Esophagus muscularis mucosa (tissue), 4 donors: ENCODE measurements at regions not wholly inside any gene's neighbourhood (a gene's known extent, or its start where the extent isn't known, plus 50 kb on each side); places are given as distances from the start of the nearest gene placed in this dataset.

Experiments used
- DNase-seq: peaks from one replicate; pipeline ENCODE4 v3.0.0-alpha.2; 2017; ENCODE audit errors: extremely low spot score
- H3K27ac ChIP-seq, 4 donors: fragments of 200-600 bp; sonication (generic); replicated peaks in 1 of 4; 1 replicate in 3 of 4; 2 replicates in 1 of 4; pipeline ENCODE4 v1.5.1; 2016 to 2019; ENCODE audit warnings: mild to moderate bottlenecking in 1 of 4
- H3K27me3 ChIP-seq, 4 donors: fragments of 200-600 bp; sonication (generic); one replicate each; pipeline versions ENCODE4 v1.5.1 to v1.6.0; 2016 to 2019
- H3K36me3 ChIP-seq, 4 donors: fragments of 200-600 bp; sonication (generic); one replicate each; pipeline ENCODE4 v1.5.1; 2016 to 2019
- H3K4me1 ChIP-seq, 4 donors: fragments of 200-600 bp; sonication (generic); one replicate each; pipeline ENCODE4 v1.5.1; 2016 to 2019
- H3K4me3 ChIP-seq, 4 donors: fragments of 200-600 bp; sonication (generic); 1 replicate in 2 of 4; 2 replicates in 2 of 4; pipeline ENCODE4 v1.5.1; 2016 to 2019; ENCODE audit warnings: mild to moderate bottlenecking in 4 of 4, moderate library complexity in 1 of 4
- H3K9me3 ChIP-seq, 4 donors: fragments of 200-600 bp; sonication (generic); 1 replicate in 3 of 4; 2 replicates in 1 of 4; pipeline ENCODE4 v1.5.1; 2016 to 2019
- EP300 ChIP-seq: sonication (generic); formaldehyde crosslinking; IDR thresholded peaks from one replicate; pipeline ENCODE4 v1.6.1; 2017; ENCODE audit warnings: antibody characterized with exemption
- POLR2A ChIP-seq: fragments of 450-650 bp; IDR thresholded peaks from one replicate; pipeline ENCODE4 v1.6.1; 2017; ENCODE audit warnings: antibody characterized with exemption, moderate library complexity, mild to moderate bottlenecking, low read depth
- POLR2AphosphoS5 ChIP-seq, 2 donors: sonication (generic); formaldehyde crosslinking; IDR thresholded peaks; one replicate each; pipeline ENCODE4 v1.6.1; 2017; ENCODE audit warnings: antibody characterized with exemption in 2 of 2
- WGBS: methylation state at CpG from one replicate; pipeline ENCODE4 v1.1.5; 2018; 5-methylcytosine and 5-hydroxymethylcytosine counted together
- intact Hi-C: fragments of 100-400 bp; cut with DNase I; formaldehyde crosslinking; loops from one replicate; pipeline ENCODE4 v1.15.1; 2023
- TF ChIP-seq, protein P1 (sequence below), 3 experiments: fragments of 200-600 bp in 2 of 3; fragments of 450-650 bp in 1 of 3; sonication (generic) in 2 of 3; IDR thresholded peaks; one replicate each; pipeline ENCODE4 v1.5.1; 2017 to 2019; ENCODE audit warnings: antibody characterized with exemption in 3 of 3, mild to moderate bottlenecking in 2 of 3, moderate library complexity in 1 of 3

DNA sequence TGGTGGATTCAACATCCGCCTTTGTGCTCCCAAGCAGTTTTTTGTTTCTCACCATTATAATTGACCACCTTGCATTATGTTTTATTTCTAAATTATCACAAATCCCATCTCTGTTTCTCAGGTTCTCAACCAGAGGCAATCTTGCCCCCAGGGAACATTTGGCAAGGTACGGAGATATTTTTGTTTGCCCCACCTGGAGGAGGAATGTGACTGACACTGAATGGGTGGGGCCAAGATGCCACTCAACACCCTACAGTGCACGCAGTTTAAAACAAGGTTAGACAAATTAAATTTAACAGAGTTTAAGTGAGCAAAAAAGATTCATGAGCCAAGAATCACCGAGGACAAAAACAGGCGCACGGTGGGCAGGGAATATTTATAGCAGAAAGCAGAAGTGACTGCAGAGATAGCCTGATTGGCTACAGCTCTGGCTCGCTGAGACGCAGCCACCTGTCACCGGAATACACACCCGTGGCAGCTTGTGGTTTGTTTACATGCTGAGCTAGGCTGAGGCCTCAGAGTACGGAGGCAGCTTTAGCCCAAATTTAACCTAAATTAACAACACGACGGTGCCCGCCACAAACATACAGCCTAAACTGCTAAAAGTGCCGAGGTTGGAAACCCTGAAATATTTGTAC is 150.0 kb upstream of the ALKAL2 start:
- Histone ChIP-seq H3K27me3 (peaks cover 0 to 45% (median 0%) of the 10 kb centered on the region in 4 donors), H3K27ac (no peak overlapping the region), H3K36me3 (no peaks in the 10 kb centered on the region), H3K4me3 (no peak overlapping the region), H3K9me3 (no peaks in the 10 kb centered on the region), H3K4me1 (no peaks in the 10 kb centered on the region)
- 33% methylated on average over 15 of the region's 15 CpGs for WGBS
- DNase-seq, result no peak
- TF ChIP-seq POLR2A, result no peak
- intact Hi-C loops, result no loop called here

DNA sequence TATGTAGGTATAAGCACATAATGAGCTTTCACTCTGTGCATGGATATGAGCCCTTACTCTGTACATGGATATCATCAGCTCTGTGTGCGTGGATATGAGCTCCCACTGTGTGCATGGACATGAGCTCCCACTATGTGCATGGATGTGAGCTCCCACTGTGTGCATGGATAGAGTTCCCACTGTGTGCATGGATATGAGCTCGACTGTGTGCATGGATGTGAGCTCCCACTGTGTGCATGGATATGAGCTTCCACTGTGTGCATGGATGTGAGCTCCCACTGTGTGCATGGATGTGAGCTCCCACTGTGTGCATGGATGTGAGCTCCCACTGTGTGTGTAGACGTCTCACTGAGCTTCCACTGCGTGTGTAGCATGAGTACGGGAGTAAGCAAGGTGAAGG is 149.3 kb upstream of the ALKAL2 start:
- H3K4me1 ChIP-seq, result no peaks in the 10 kb centered on the region
- no peak for DNase-seq
- WGBS, result 70% methylated on average over 5 of the region's 5 CpGs

DNA sequence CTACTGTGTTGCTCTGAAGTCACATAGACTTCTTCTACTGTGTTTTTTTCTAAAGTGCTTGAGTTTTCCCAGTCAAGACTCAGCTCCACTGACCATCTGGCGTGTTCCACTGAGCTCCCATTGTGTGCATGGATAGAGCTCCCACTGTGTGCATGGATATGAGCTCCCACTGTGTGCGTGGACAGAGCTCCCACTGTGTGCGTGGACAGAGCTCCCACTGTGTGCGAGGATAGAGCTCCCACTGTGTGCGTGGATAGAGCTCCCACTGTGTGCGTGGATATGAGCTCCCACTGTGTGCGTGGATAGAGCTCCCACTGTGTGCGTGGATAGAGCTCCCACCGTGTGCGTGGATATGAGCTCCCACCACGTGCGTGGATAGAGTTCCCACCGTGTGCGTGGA is 148.3 kb upstream of the ALKAL2 start:
- no peak for DNase-seq
- Histone ChIP-seq H3K36me3 (no peaks in the 10 kb centered on the region), H3K4me3 (no peak overlapping the region), H3K9me3 (no peaks in the 10 kb centered on the region), H3K4me1 (no peaks in the 10 kb centered on the region), H3K27ac (no peak overlapping the region), H3K27me3 (peaks cover 0 to 36% (median 0%) of the 10 kb centered on the region in 4 donors)
- 92% methylated on average over 14 of the region's 14 CpGs for WGBS
- TF ChIP-seq, protein P1, sequence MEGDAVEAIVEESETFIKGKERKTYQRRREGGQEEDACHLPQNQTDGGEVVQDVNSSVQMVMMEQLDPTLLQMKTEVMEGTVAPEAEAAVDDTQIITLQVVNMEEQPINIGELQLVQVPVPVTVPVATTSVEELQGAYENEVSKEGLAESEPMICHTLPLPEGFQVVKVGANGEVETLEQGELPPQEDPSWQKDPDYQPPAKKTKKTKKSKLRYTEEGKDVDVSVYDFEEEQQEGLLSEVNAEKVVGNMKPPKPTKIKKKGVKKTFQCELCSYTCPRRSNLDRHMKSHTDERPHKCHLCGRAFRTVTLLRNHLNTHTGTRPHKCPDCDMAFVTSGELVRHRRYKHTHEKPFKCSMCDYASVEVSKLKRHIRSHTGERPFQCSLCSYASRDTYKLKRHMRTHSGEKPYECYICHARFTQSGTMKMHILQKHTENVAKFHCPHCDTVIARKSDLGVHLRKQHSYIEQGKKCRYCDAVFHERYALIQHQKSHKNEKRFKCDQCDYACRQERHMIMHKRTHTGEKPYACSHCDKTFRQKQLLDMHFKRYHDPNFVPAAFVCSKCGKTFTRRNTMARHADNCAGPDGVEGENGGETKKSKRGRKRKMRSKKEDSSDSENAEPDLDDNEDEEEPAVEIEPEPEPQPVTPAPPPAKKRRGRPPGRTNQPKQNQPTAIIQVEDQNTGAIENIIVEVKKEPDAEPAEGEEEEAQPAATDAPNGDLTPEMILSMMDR (IDR thresholded peaks at IDR 0.05), result no peak
- no peak for TF ChIP-seq POLR2A
- no peak for TF ChIP-seq POLR2AphosphoS5 (IDR thresholded peaks at IDR 0.05)
- TF ChIP-seq EP300, result no peak
- intact Hi-C loops, result no loop called here

More for the DNA sequence above, 149.3 kb upstream of the ALKAL2 start:
- Histone ChIP-seq H3K4me3 (no peak overlapping the region), H3K27ac (no peak overlapping the region), H3K27me3 (peaks cover 0 to 45% (median 0%) of the 10 kb centered on the region in 4 donors), H3K9me3 (no peaks in the 10 kb centered on the region), H3K36me3 (no peaks in the 10 kb centered on the region)
- TF ChIP-seq, protein P1 (IDR thresholded peaks at IDR 0.05), result no peak
- no peak for TF ChIP-seq POLR2AphosphoS5 (IDR thresholded peaks at IDR 0.05)
- no peak for TF ChIP-seq POLR2A
- TF ChIP-seq EP300, result no peak
- intact Hi-C loops, result no loop called here

DNA sequence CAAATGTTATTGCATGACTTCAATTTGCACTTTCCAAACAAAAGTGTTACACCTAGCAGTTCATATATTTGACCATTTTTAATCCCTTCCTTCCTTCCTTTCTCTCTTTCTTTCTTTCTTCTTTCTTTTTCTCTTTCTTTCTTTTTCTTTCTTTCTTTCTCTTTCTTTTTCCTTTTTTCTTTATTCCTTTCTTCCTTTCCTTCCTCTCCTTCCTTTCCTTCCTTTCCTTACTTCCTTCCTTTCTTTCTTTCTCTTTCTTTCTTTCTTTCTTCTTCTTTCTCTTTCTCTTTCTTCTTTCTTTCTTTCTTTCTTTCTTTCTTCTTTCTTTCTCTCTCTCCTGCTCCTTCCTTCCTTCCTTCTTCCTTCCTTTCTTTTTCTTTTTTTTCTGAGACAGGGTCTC is 146.7 kb upstream of the ALKAL2 start:
- no peaks in the 10 kb centered on the region for H3K36me3 ChIP-seq
- DNase-seq, result no peak
- H3K27ac ChIP-seq, result no peak overlapping the region
- no peak for TF ChIP-seq POLR2AphosphoS5 (IDR thresholded peaks at IDR 0.05)
- TF ChIP-seq EP300, result no peak
- no peak for TF ChIP-seq POLR2A
- TF ChIP-seq, protein P1 (IDR thresholded peaks at IDR 0.05), result no peak
- peaks cover 0 to 30% (median 0%) of the 10 kb centered on the region in 4 donors for H3K27me3 ChIP-seq
- intact Hi-C loops, result no loop called here
- no peak overlapping the region for H3K4me3 ChIP-seq
- no peaks in the 10 kb centered on the region for H3K9me3 ChIP-seq
- H3K4me1 ChIP-seq, result no peaks in the 10 kb centered on the region

DNA sequence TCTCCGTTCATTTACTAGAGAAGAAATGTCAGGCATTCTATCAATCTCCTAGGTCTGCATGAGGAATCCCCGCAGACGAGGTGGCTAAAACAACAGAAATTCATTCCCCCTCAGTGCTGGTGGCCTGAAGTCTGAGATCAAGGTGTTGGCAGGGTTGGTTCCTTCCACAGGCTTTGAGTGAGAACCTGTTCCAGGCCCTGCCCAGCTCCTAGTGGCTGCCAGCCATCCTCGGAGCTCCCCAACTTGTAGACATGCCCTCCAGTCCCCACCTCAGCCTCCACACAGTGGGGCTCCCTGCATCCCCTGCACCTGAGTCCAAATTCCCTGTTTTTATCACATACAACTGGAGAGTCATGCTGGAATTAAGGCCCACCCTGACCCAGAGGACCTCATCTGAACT is 145.3 kb upstream of the ALKAL2 start:
- no peaks in the 10 kb centered on the region for H3K36me3 ChIP-seq
- no peaks in the 10 kb centered on the region for H3K9me3 ChIP-seq
- peaks cover 0 to 23% (median 0%) of the 10 kb centered on the region in 4 donors for H3K27me3 ChIP-seq
- 81% methylated on average over 4 of the region's 4 CpGs for WGBS
- H3K4me3 ChIP-seq, result no peak overlapping the region
- TF ChIP-seq, protein P1 (IDR thresholded peaks at IDR 0.05), result no peak
- TF ChIP-seq POLR2AphosphoS5 (IDR thresholded peaks at IDR 0.05) (no peak), EP300 (no peak), POLR2A (no peak)
- intact Hi-C loops, result no loop called here
- H3K27ac ChIP-seq, result no peak overlapping the region
- no peaks in the 10 kb centered on the region for H3K4me1 ChIP-seq
- peak; percentile 88 for DNase-seq
